HG03135 (cell line): ENCODE measurements at regions not wholly inside any gene's neighbourhood (a gene's known extent, or its start where the extent isn't known, plus 50 kb on each side); places are given as distances from the start of the nearest gene placed in this dataset.
A peak's percentile ranks its signal among the peaks of the same experiment; 100 is the strongest.

Experiments
- ATAC-seq: cut with Tn5 transposase; IDR thresholded peaks from one replicate; pipeline ENCODE4 v1.9.1; 2021; ENCODE audit warnings: mild to moderate bottlenecking, moderate library complexity; ENCODE audit not compliant: unreplicated experiment

GRCh38 chr13:74335370-74335769, 201.2 kb upstream of the KLF12 start:
- no peak for ATAC-seq

- no peak for ATAC-seq
These were observed 195.8 kb upstream of the KLF12 start for GRCh38 chr13:74329962-74330361.

- no peak for ATAC-seq
These were observed 190.9 kb upstream of the KLF12 start for GRCh38 chr13:74325106-74325505.

- no peak for ATAC-seq
These were observed 190.1 kb upstream of the KLF12 start for GRCh38 chr13:74324338-74324737.

GRCh38 chr13:74322562-74322961, 188.4 kb upstream of the KLF12 start:
- no peak for ATAC-seq

- ATAC-seq, result no peak
These were observed 186.1 kb upstream of the KLF12 start for GRCh38 chr13:74320282-74320681.

- no peak for ATAC-seq
These were observed 182.3 kb upstream of the KLF12 start for GRCh38 chr13:74316547-74316946.

GRCh38 chr13:74306496-74306895, 172.3 kb upstream of the KLF12 start:
- no peak for ATAC-seq

- ATAC-seq, result no peak
These were observed 171.7 kb upstream of the KLF12 start for GRCh38 chr13:74305876-74306275.

GRCh38 chr13:74301258-74301935, 167.2 kb upstream of the KLF12 start:
- ATAC-seq, result no peak

GRCh38 chr13:74300162-74300561, 166.0 kb upstream of the KLF12 start:
- ATAC-seq, result no peak

- ATAC-seq, result no peak
These were observed 165.5 kb upstream of the KLF12 start for GRCh38 chr13:74299721-74300120.

- no peak for ATAC-seq
These were observed 164.7 kb upstream of the KLF12 start for GRCh38 chr13:74298923-74299322.

- ATAC-seq, result peak; percentile 64
These were observed 155.9 kb upstream of the KLF12 start for GRCh38 chr13:74289861-74290773.

GRCh38 chr13:74289107-74289506, 154.9 kb upstream of the KLF12 start:
- no peak for ATAC-seq

- ATAC-seq, result no peak
These were observed 154.2 kb upstream of the KLF12 start for GRCh38 chr13:74288361-74288911.

- peak; percentile 51 for ATAC-seq
These were observed 153.5 kb upstream of the KLF12 start for GRCh38 chr13:74287724-74288169.

- ATAC-seq, result no peak
These were observed 146.7 kb upstream of the KLF12 start for GRCh38 chr13:74280795-74281490.

GRCh38 chr13:74280093-74280794, 146.0 kb upstream of the KLF12 start:
- no peak for ATAC-seq

GRCh38 chr13:74278901-74279300, 144.7 kb upstream of the KLF12 start:
- no peak for ATAC-seq

- no peak for ATAC-seq
These were observed 140.7 kb upstream of the KLF12 start for GRCh38 chr13:74274916-74275315.
